PC-9 (cell line): ENCODE measurements at regions not wholly inside any gene's neighbourhood (a gene's known extent, or its start where the extent isn't known, plus 50 kb on each side); places are given as distances from the start of the nearest gene placed in this dataset.
"Not testable (repeated sequence)": the region's sequence is repeated elsewhere in the genome, so short reads cannot be mapped to it uniquely, and the experiment has no call there.

Experiments
- CTCF ChIP-seq: fragments of 200-600 bp; sonication (generic); conservative IDR thresholded peaks from 2 replicates; pipeline ENCODE4 v1.6.1; 2017; ENCODE audit warnings: mixed run types, antibody characterized with exemption, mild to moderate bottlenecking, moderate library complexity
- EZH2 ChIP-seq: fragments of 200-600 bp; sonication (generic); IDR thresholded peaks from 2 replicates; pipeline ENCODE4 v1.8.0; 2017; ENCODE audit warnings: antibody characterized with exemption, low read depth

GRCh38 chr16:9166326-9166993, 75.0 kb downstream of the HAPSTR1 start:
- not testable (repeated sequence) for TF ChIP-seq CTCF, EZH2
